RWPE1 (cell line): ENCODE measurements at regions not wholly inside any gene's neighbourhood (a gene's known extent, or its start where the extent isn't known, plus 50 kb on each side); places are given as distances from the start of the nearest gene placed in this dataset.

Experiments
- CTCF ChIA-PET: fragments of 350-600 bp; sonication (Branson Sonifier 250); formaldehyde crosslinking; extraction: SDS; loops from one replicate; lab custom pipeline; 2021; lab: Yijun Ruan, JAX
- POLR2A ChIA-PET: fragments of 400-600 bp; formaldehyde crosslinking; extraction: SDS; loops from one replicate; lab custom pipeline; 2020; ENCODE audit warnings: antibody characterized with exemption; ENCODE audit not compliant: low non-redundant PET; lab: Yijun Ruan, JAX
- DNase-seq: peaks from one replicate; pipeline ENCODE4 v3.0.0; 2012; ENCODE audit warnings: low spot score
- H3K27ac ChIP-seq: fragments of 450-650 bp; 2 replicates; pipeline ENCODE4 v1.5.1; 2017
- TF ChIP-seq, protein P1 (sequence below): fragments of 450-650 bp; conservative IDR thresholded peaks from 2 replicates; pipeline ENCODE4 v1.5.1; 2017; ENCODE audit warnings: low read depth, mild to moderate bottlenecking

DNA sequence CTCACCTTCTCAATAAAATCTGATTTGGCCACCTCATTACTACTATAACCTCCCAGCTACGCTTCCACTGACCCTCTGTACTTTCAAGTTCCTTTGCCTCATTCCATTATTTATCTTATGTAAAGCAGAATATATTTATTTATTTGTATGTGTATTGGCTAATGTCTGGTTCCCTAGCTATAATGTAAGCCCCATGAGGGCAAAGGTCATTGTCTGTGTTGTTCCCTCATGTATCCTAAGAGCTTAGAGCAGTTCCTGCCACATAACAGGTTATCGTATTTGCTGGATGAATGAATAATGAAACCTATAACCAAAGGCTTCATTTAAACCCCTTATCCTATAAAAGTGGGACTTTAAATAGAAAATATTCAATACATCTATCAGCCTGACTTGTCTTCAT is 77.9 kb upstream of the DPT start:
- TF ChIP-seq, protein P1, sequence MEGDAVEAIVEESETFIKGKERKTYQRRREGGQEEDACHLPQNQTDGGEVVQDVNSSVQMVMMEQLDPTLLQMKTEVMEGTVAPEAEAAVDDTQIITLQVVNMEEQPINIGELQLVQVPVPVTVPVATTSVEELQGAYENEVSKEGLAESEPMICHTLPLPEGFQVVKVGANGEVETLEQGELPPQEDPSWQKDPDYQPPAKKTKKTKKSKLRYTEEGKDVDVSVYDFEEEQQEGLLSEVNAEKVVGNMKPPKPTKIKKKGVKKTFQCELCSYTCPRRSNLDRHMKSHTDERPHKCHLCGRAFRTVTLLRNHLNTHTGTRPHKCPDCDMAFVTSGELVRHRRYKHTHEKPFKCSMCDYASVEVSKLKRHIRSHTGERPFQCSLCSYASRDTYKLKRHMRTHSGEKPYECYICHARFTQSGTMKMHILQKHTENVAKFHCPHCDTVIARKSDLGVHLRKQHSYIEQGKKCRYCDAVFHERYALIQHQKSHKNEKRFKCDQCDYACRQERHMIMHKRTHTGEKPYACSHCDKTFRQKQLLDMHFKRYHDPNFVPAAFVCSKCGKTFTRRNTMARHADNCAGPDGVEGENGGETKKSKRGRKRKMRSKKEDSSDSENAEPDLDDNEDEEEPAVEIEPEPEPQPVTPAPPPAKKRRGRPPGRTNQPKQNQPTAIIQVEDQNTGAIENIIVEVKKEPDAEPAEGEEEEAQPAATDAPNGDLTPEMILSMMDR = no peak
- DNase-seq = no peak
- POLR2A ChIA-PET = no interaction called here
- no peak overlapping the region for H3K27ac ChIP-seq
- CTCF ChIA-PET = interaction anchor here (0.6 kb wide), 1 partner anchor 10 kb away, joined by 3 read pairs; no protein-coding TSS in a partner anchor

DNA sequence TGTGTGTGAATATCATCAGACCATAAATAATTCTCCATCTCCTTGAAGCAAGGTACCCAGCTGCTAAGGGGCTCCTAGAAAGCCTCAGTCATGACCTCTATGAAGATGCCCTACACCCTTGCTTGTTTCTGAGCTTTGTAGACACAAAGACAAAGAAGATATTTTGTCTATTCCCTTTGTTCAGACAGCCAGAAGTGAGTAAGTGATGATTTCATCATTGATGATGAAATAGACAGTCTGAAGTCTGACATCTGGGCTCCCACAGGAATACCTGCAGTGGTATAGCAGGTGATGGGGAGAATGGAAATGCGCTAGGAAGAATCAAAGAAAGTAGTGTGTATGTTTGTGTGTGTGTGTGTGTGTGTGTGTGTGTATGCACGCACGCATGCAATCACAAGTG is 82.2 kb upstream of the DPT start:
- peak; percentile 17 for DNase-seq
- no peak overlapping the region for H3K27ac ChIP-seq
- TF ChIP-seq, protein P1 = no peak
- ChIA-PET POLR2A (no interaction called here), CTCF (interaction anchor here (0.6 kb wide), 2 partner anchors 130 to 372 kb away, joined by 3 read pairs; no protein-coding TSS in a partner anchor)

DNA sequence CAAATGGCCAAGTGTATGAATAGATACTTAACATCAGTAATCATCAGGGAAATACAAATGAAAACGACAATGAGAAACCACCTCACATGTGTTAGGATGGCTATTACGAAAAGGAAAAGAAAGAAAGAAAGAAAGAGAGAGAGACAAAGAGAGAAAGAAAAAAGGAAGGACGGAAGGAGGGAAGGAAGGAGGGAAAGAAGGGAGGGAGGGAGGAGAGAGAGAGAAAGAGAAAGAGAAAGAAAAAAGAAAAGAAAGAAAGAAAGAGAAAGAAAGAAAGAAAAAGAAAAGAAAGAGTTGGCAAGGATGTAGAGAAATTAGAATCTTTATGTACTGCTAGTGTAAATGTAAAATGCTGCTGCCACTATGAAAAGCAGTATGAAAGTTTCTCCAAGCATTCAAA is 90.7 kb upstream of the DPT start:
- TF ChIP-seq, protein P1 = no peak
- POLR2A ChIA-PET = no interaction called here
- CTCF ChIA-PET = interaction anchor here (1.1 kb wide), 1 partner anchor 78 kb away, joined by 3 read pairs; no protein-coding TSS in a partner anchor

DNA sequence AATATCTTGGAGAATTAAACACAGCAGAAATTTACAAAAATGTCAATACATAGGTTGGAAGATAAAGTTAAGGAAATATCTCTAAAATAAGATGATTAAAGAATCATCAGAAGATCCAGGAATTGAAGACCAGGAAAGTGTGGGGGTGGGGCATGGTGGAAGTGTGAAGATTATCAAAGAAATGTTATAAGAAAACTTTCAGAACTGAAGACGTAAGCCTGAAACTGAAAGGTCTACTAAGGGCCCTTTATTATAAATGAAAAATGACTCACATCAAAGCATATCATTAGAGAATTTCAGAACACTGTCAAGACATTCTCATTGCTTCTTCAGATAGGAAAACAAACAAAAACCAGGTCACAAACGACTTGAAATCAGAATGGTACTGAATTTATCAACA is 92.4 kb upstream of the DPT start:
- ChIA-PET POLR2A (no interaction called here), CTCF (no interaction called here)
- DNase-seq = no peak
- no peak overlapping the region for H3K27ac ChIP-seq
- TF ChIP-seq, protein P1 = no peak

More for the DNA sequence above, 90.7 kb upstream of the DPT start:
- no peak overlapping the region for H3K27ac ChIP-seq
- DNase-seq = no peak

DNA sequence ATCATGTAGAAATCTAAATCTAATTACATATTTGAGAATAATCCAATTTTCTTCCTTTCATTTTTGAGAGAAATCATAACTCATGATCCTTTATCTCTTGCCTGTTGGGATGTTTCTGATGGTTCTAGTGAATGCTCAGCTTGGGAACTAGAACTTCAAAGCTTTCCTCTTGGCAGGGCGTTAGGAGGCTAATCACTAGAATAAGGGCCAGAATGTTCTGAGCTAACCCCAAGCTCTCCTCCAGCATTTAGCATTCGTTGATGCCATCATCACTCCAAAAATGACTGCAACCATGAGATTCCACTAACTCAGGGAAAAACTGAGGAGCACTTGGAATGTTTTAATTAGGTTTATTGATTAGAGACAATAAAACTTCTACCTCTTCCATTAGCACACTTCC is 93.9 kb upstream of the DPT start:
- no peak for DNase-seq
- ChIA-PET POLR2A (no interaction called here), CTCF (no interaction called here)
- H3K27ac ChIP-seq = no peak overlapping the region
- TF ChIP-seq, protein P1 = no peak

DNA sequence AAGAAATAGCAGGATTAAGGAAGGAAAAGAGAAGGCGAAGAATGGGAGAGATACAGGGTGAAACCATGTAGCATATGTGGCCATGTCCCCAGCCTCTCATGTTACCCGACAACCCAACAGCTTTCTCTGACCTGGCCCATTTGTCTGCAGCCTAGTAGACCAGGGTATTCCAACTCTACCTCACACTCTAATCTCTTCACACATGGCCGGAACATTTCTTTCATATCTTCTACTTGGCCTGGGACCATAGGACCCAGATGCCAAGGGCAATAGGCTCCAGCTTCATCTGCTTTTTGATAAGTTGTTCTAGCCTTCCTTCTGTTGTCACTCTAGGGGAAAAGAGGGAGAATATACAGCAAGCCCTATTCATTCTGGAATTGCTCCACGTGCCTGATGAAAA is 95.0 kb upstream of the DPT start:
- no peak overlapping the region for H3K27ac ChIP-seq
- TF ChIP-seq, protein P1 = no peak
- no peak for DNase-seq
- ChIA-PET POLR2A (no interaction called here), CTCF (no interaction called here)
